Muscle layer of colon (tissue), 2 donors: ENCODE measurements at regions not wholly inside any gene's neighbourhood (a gene's known extent, or its start where the extent isn't known, plus 50 kb on each side); places are given as distances from the start of the nearest gene placed in this dataset.
"Not testable (repeated sequence)": the region's sequence is repeated elsewhere in the genome, so short reads cannot be mapped to it uniquely, and the experiment has no call there.

ENCODE experiments used
- H3K27ac ChIP-seq: one replicate; pipeline ENCODE4 v1.7.0; 2013; ENCODE audit warnings: low read depth, mild to moderate bottlenecking, low read length, moderate library complexity
- H3K27me3 ChIP-seq, 2 donors: one replicate each; pipeline ENCODE4 v1.7.0; 2013; ENCODE audit warnings: low read length in 2 of 2, mild to moderate bottlenecking in 2 of 2; ENCODE audit not compliant: insufficient read depth in 2 of 2, control insufficient read depth in 1 of 2
- H3K36me3 ChIP-seq: one replicate; pipeline ENCODE4 v1.7.0; 2013; ENCODE audit warnings: mild to moderate bottlenecking, low read length; ENCODE audit not compliant: insufficient read depth
- H3K4me1 ChIP-seq: one replicate; pipeline ENCODE4 v1.7.0; 2013; ENCODE audit warnings: mild to moderate bottlenecking, low read length; ENCODE audit not compliant: insufficient read depth
- H3K4me3 ChIP-seq, 2 donors: one replicate each; pipeline ENCODE4 v1.7.0; 2013; ENCODE audit warnings: low read length in 2 of 2, low read depth in 1 of 2, mild to moderate bottlenecking in 1 of 2, moderate library complexity in 1 of 2
- H3K9ac ChIP-seq: one replicate; pipeline ENCODE4 v1.7.0; 2013; ENCODE audit warnings: low read length
- H3K9me3 ChIP-seq: one replicate; pipeline ENCODE4 v1.7.0; 2013; ENCODE audit warnings: mild to moderate bottlenecking, low read length
- donor health status: abdominal sarcoma.
- donor health status: Adenocarcinoma of cecum.

GRCh38 chr21:15204970-15205286 is 140.1 kb upstream of the NRIP1 start:
- H3K27me3 ChIP-seq, result no peaks in the 10 kb centered on the region
- H3K4me1 ChIP-seq, result no peaks in the 10 kb centered on the region
- H3K9me3 ChIP-seq, result no peaks in the 10 kb centered on the region
- H3K36me3 ChIP-seq, result no peaks in the 10 kb centered on the region
- H3K27ac ChIP-seq, result no peak overlapping the region
- no peak overlapping the region for H3K4me3 ChIP-seq
- no peak overlapping the region for H3K9ac ChIP-seq

- Histone ChIP-seq H3K9me3 (no peaks in the 10 kb centered on the region), H3K9ac (no peak overlapping the region), H3K4me1 (no peaks in the 10 kb centered on the region), H3K27ac (no peak overlapping the region), H3K4me3 (no peak overlapping the region), H3K27me3 (no peaks in the 10 kb centered on the region), H3K36me3 (no peaks in the 10 kb centered on the region)
Measured at GRCh38 chr21:15206514-15206913, 141.7 kb upstream of the NRIP1 start.

GRCh38 chr21:15207231-15207630 is 142.4 kb upstream of the NRIP1 start:
- Histone ChIP-seq H3K9me3 (no peaks in the 10 kb centered on the region), H3K4me1 (no peaks in the 10 kb centered on the region), H3K4me3 (no peak overlapping the region), H3K27ac (no peak overlapping the region), H3K9ac (no peak overlapping the region), H3K36me3 (no peaks in the 10 kb centered on the region), H3K27me3 (no peaks in the 10 kb centered on the region)

GRCh38 chr21:15207635-15208370 is 143.0 kb upstream of the NRIP1 start:
- Histone ChIP-seq H3K9ac (no peak overlapping the region), H3K27ac (no peak overlapping the region), H3K4me3 (no peak overlapping the region), H3K36me3 (no peaks in the 10 kb centered on the region), H3K4me1 (no peaks in the 10 kb centered on the region), H3K27me3 (no peaks in the 10 kb centered on the region), H3K9me3 (no peaks in the 10 kb centered on the region)

- H3K9ac ChIP-seq, result no peak overlapping the region
- no peak overlapping the region for H3K27ac ChIP-seq
- H3K4me3 ChIP-seq, result no peak overlapping the region
- H3K4me1 ChIP-seq, result no peaks in the 10 kb centered on the region
- no peaks in the 10 kb centered on the region for H3K36me3 ChIP-seq
- no peaks in the 10 kb centered on the region for H3K9me3 ChIP-seq
- no peaks in the 10 kb centered on the region for H3K27me3 ChIP-seq
Measured at GRCh38 chr21:15208786-15209185, 144.0 kb upstream of the NRIP1 start.

- H3K27me3 ChIP-seq, result no peaks in the 10 kb centered on the region
- H3K36me3 ChIP-seq, result no peaks in the 10 kb centered on the region
- H3K4me1 ChIP-seq, result no peaks in the 10 kb centered on the region
- H3K4me3 ChIP-seq, result no peak overlapping the region
- no peaks in the 10 kb centered on the region for H3K9me3 ChIP-seq
- no peak overlapping the region for H3K27ac ChIP-seq
- no peak overlapping the region for H3K9ac ChIP-seq
Measured at GRCh38 chr21:15209224-15209623, 144.4 kb upstream of the NRIP1 start.

GRCh38 chr21:15210235-15210678 is 145.5 kb upstream of the NRIP1 start:
- H3K9ac ChIP-seq, result no peak overlapping the region
- no peaks in the 10 kb centered on the region for H3K9me3 ChIP-seq
- H3K36me3 ChIP-seq, result no peaks in the 10 kb centered on the region
- no peak overlapping the region for H3K4me3 ChIP-seq
- no peak overlapping the region for H3K27ac ChIP-seq
- H3K27me3 ChIP-seq, result no peaks in the 10 kb centered on the region
- H3K4me1 ChIP-seq, result no peaks in the 10 kb centered on the region

GRCh38 chr21:15211491-15212133 is 146.8 kb upstream of the NRIP1 start:
- Histone ChIP-seq H3K9ac (no peak overlapping the region), H3K9me3 (no peaks in the 10 kb centered on the region), H3K27me3 (no peaks in the 10 kb centered on the region), H3K27ac (no peak overlapping the region), H3K4me3 (no peak overlapping the region), H3K4me1 (no peaks in the 10 kb centered on the region), H3K36me3 (no peaks in the 10 kb centered on the region)

GRCh38 chr21:15212206-15212605 is 147.4 kb upstream of the NRIP1 start:
- H3K27me3 ChIP-seq, result no peaks in the 10 kb centered on the region
- H3K27ac ChIP-seq, result no peak overlapping the region
- no peaks in the 10 kb centered on the region for H3K36me3 ChIP-seq
- H3K9ac ChIP-seq, result no peak overlapping the region
- H3K4me3 ChIP-seq, result no peak overlapping the region
- no peaks in the 10 kb centered on the region for H3K9me3 ChIP-seq
- no peaks in the 10 kb centered on the region for H3K4me1 ChIP-seq

GRCh38 chr21:15218476-15218875 is 153.7 kb upstream of the NRIP1 start:
- not testable (repeated sequence) for H3K27me3 ChIP-seq

GRCh38 chr21:15219039-15219438 is 154.2 kb upstream of the NRIP1 start:
- H3K9me3 ChIP-seq, result no peaks in the 10 kb centered on the region
- no peaks in the 10 kb centered on the region for H3K27me3 ChIP-seq
- no peaks in the 10 kb centered on the region for H3K4me1 ChIP-seq
- no peaks in the 10 kb centered on the region for H3K36me3 ChIP-seq
- H3K27ac ChIP-seq, result no peak overlapping the region
- H3K4me3 ChIP-seq, result no peak overlapping the region
- H3K9ac ChIP-seq, result no peak overlapping the region

More at GRCh38 chr21:15218476-15218875, 153.7 kb upstream of the NRIP1 start:
- not testable (repeated sequence) for H3K9me3 ChIP-seq, H3K9ac ChIP-seq, H3K4me1 ChIP-seq, H3K36me3 ChIP-seq, H3K27ac ChIP-seq, H3K4me3 ChIP-seq

GRCh38 chr21:15219894-15220293 is 155.1 kb upstream of the NRIP1 start:
- Histone ChIP-seq H3K4me3 (no peak overlapping the region), H3K9ac (no peak overlapping the region), H3K27me3 (no peaks in the 10 kb centered on the region), H3K4me1 (no peaks in the 10 kb centered on the region), H3K9me3 (no peaks in the 10 kb centered on the region), H3K27ac (no peak overlapping the region), H3K36me3 (no peaks in the 10 kb centered on the region)
